A673 (cell line): ENCODE measurements at regions not wholly inside any gene's neighbourhood (a gene's known extent, or its start where the extent isn't known, plus 50 kb on each side); places are given as distances from the start of the nearest gene placed in this dataset.

ENCODE experiments used
- CTCF ChIP-seq: fragments of 300-800, 200-600 bp; sonication (generic); conservative IDR thresholded peaks from 2 replicates; pipeline ENCODE4 v1.5.1; 2017; ENCODE audit warnings: low read depth, mild to moderate bottlenecking, antibody characterized with exemption, low read length, moderate library complexity, mixed read lengths
- EZH2 ChIP-seq: fragments of 200-600 bp; sonication (generic); IDR thresholded peaks from 2 replicates; pipeline ENCODE4 v1.6.1; 2017; ENCODE audit warnings: borderline replicate concordance, low read depth, mild to moderate bottlenecking, mixed read lengths, antibody characterized with exemption, low read length; ENCODE audit not compliant: poor library complexity, severe bottlenecking

GRCh38 chr11:127191689-127192088 lies 191.1 kb upstream of the KIRREL3 start:
- no peak for TF ChIP-seq CTCF
- no peak for TF ChIP-seq EZH2
